Adrenal gland (tissue), 5 donors: ENCODE measurements at regions not wholly inside any gene's neighbourhood (a gene's known extent, or its start where the extent isn't known, plus 50 kb on each side); places are given as distances from the start of the nearest gene placed in this dataset.

Source experiments
- POLR2A ChIP-seq, 2 donors: fragments of 450-650 bp; IDR thresholded peaks; one replicate each; pipeline ENCODE4 v1.6.1; 2017; ENCODE audit warnings: antibody characterized with exemption in 2 of 2, mild to moderate bottlenecking in 2 of 2, moderate library complexity in 1 of 2
- TF ChIP-seq, protein P1 (sequence below), 6 experiments: fragments of 450-650 bp in 4 of 6; fragments of 200-600 bp in 2 of 6; sonication (generic) in 1 of 6; IDR thresholded peaks; 1 replicate in 5 of 6; 2 replicates in 1 of 6; pipeline versions ENCODE4 v1.5.1 to v1.8.0; 2016 to 2021; ENCODE audit warnings: antibody characterized with exemption in 6 of 6, mild to moderate bottlenecking in 2 of 6, moderate library complexity in 1 of 6
- donor health status: DM: no; HTN: no; CAD: no.

DNA sequence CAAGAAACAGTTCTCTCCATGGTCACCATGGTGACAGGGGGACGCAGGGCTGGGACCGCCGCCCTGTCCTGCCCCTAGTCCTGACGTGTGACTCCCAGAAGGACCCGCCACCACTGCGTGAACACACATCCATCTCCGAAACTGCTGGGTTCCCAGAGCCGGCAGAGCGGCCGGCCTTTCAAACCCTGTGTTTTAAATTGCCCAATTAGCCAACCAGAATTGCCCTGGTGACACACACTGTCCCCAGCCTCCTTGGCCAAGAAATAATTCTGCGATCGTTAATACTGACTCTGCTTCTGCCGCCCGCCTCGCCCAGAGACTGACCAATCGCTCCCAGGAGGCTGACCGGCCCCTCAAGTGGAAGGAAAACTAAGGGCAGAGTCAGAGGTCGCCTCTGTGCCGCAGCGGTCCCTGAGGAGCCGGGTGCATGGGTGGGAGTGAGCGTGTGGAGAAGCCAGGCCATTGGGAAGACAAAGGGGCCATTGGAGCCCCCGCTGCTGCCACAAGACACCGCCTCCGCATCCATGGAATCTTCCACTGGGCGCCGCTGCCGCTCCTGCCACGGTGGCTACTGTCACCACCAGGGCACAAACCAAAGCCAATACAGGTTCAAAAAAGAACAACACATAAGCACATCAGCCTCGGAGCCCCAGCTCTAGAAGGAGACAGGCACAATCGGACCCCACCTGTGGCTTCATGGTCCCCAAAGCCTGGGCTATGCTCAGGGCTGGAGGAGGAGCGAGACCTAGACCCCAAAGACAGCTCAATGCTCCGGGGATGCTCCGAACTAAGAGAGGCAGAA lies 273.2 kb downstream of the NPHP4 start:
- TF ChIP-seq, protein P1, sequence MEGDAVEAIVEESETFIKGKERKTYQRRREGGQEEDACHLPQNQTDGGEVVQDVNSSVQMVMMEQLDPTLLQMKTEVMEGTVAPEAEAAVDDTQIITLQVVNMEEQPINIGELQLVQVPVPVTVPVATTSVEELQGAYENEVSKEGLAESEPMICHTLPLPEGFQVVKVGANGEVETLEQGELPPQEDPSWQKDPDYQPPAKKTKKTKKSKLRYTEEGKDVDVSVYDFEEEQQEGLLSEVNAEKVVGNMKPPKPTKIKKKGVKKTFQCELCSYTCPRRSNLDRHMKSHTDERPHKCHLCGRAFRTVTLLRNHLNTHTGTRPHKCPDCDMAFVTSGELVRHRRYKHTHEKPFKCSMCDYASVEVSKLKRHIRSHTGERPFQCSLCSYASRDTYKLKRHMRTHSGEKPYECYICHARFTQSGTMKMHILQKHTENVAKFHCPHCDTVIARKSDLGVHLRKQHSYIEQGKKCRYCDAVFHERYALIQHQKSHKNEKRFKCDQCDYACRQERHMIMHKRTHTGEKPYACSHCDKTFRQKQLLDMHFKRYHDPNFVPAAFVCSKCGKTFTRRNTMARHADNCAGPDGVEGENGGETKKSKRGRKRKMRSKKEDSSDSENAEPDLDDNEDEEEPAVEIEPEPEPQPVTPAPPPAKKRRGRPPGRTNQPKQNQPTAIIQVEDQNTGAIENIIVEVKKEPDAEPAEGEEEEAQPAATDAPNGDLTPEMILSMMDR (IDR thresholded peaks at IDR 0.05): no peak
- TF ChIP-seq POLR2A (IDR thresholded peaks at IDR 0.05): no peak
